ENCODE measurements at regions not wholly inside any gene's neighbourhood (a gene's known extent, or its start where the extent isn't known, plus 50 kb on each side); places are given as distances from the start of the nearest gene placed in this dataset.

- peaks cover 5 to 7% of the 10 kb centered on the region in 2 donors for H3K9me3 Mint-ChIP-seq
- H3K4me3 Mint-ChIP-seq = no peak overlapping the region
- no peak for ATAC-seq (replicated peaks)
- H3K27ac Mint-ChIP-seq = no peak overlapping the region
- DNase-seq = no peak
- H3K27me3 Mint-ChIP-seq = peaks cover 25 to 40% of the 10 kb centered on the region in 2 donors
- H3K4me1 Mint-ChIP-seq (ENCODE audit: low read depth in 2 of 2) = no peaks in the 10 kb centered on the region
- H3K36me3 Mint-ChIP-seq (ENCODE audit: insufficient read depth) = no peaks in the 10 kb centered on the region
Measured at GRCh38 chr2:576292-576691, 100.9 kb downstream of the TMEM18 start.

- ATAC-seq (replicated peaks) = no peak
- no peak overlapping the region for H3K4me3 Mint-ChIP-seq
- DNase-seq = no peak
- no peaks in the 10 kb centered on the region for H3K36me3 Mint-ChIP-seq (ENCODE audit: insufficient read depth)
- H3K27me3 Mint-ChIP-seq = peaks cover 30 to 43% of the 10 kb centered on the region in 2 donors
- no peak overlapping the region for H3K27ac Mint-ChIP-seq
- H3K9me3 Mint-ChIP-seq = peaks cover 5 to 7% of the 10 kb centered on the region in 2 donors
- H3K4me1 Mint-ChIP-seq (ENCODE audit: low read depth in 2 of 2) = no peaks in the 10 kb centered on the region
Measured at GRCh38 chr2:575727-576236, 101.4 kb downstream of the TMEM18 start.

GRCh38 chr2:575030-575726, 102.0 kb downstream of the TMEM18 start:
- Mint-ChIP-seq H3K27me3 (peaks cover 36 to 43% of the 10 kb centered on the region in 2 donors), H3K27ac (no peak overlapping the region), H3K9me3 (peaks cover 5 to 7% of the 10 kb centered on the region in 2 donors), H3K4me1 (ENCODE audit: low read depth in 2 of 2) (no peaks in the 10 kb centered on the region), H3K4me3 (no peak overlapping the region), H3K36me3 (ENCODE audit: insufficient read depth) (no peaks in the 10 kb centered on the region)
- no peak for ATAC-seq (replicated peaks)
- no peak for DNase-seq

GRCh38 chr2:573805-574392, 103.3 kb downstream of the TMEM18 start:
- no peak for DNase-seq
- peaks cover 37 to 44% of the 10 kb centered on the region in 2 donors for H3K27me3 Mint-ChIP-seq
- ATAC-seq (replicated peaks) = no peak
- H3K4me1 Mint-ChIP-seq (ENCODE audit: low read depth in 2 of 2) = no peaks in the 10 kb centered on the region
- no peak overlapping the region for H3K4me3 Mint-ChIP-seq
- H3K27ac Mint-ChIP-seq = no peak overlapping the region
- H3K9me3 Mint-ChIP-seq = peaks cover 5 to 7% of the 10 kb centered on the region in 2 donors
- no peaks in the 10 kb centered on the region for H3K36me3 Mint-ChIP-seq (ENCODE audit: insufficient read depth)

- Mint-ChIP-seq H3K4me3 (no peak overlapping the region), H3K9me3 (peaks cover 5 to 7% of the 10 kb centered on the region in 2 donors), H3K27me3 (peaks cover 46 to 52% of the 10 kb centered on the region in 2 donors), H3K36me3 (ENCODE audit: insufficient read depth) (no peaks in the 10 kb centered on the region), H3K4me1 (ENCODE audit: low read depth in 2 of 2) (no peaks in the 10 kb centered on the region), H3K27ac (no peak overlapping the region)
- DNase-seq (no peak), ATAC-seq (replicated peaks) (no peak)
Measured at GRCh38 chr2:573025-573424, 104.2 kb downstream of the TMEM18 start.

GRCh38 chr2:569681-570080, 107.5 kb downstream of the TMEM18 start:
- H3K27ac Mint-ChIP-seq = no peak overlapping the region
- H3K9me3 Mint-ChIP-seq = peaks cover 0 to 7% of the 10 kb centered on the region in 2 donors
- peaks cover 79 to 82% of the 10 kb centered on the region in 2 donors for H3K27me3 Mint-ChIP-seq
- no peaks in the 10 kb centered on the region for H3K36me3 Mint-ChIP-seq (ENCODE audit: insufficient read depth)
- H3K4me3 Mint-ChIP-seq = no peak overlapping the region
- ATAC-seq (replicated peaks) (no peak), DNase-seq (no peak)
- H3K4me1 Mint-ChIP-seq (ENCODE audit: low read depth in 2 of 2) = no peaks in the 10 kb centered on the region

- peaks cover 0 to 7% of the 10 kb centered on the region in 2 donors for H3K9me3 Mint-ChIP-seq
- ATAC-seq (replicated peaks) = no peak
Measured at GRCh38 chr2:568639-569235, 108.5 kb downstream of the TMEM18 start.

GRCh38 chr2:567865-568638, 109.2 kb downstream of the TMEM18 start:
- ATAC-seq (replicated peaks) = no peak
- Mint-ChIP-seq H3K36me3 (ENCODE audit: insufficient read depth) (no peaks in the 10 kb centered on the region), H3K4me3 (no peak overlapping the region), H3K4me1 (ENCODE audit: low read depth in 2 of 2) (no peaks in the 10 kb centered on the region), H3K27me3 (peaks cover 80 to 88% of the 10 kb centered on the region in 2 donors), H3K27ac (no peak overlapping the region), H3K9me3 (peaks cover 0 to 7% of the 10 kb centered on the region in 2 donors)
- no peak for DNase-seq

More at GRCh38 chr2:568639-569235, 108.5 kb downstream of the TMEM18 start:
- DNase-seq = no peak
- peaks cover 79 to 89% of the 10 kb centered on the region in 2 donors for H3K27me3 Mint-ChIP-seq
- H3K4me1 Mint-ChIP-seq (ENCODE audit: low read depth in 2 of 2) = no peaks in the 10 kb centered on the region
- no peak overlapping the region for H3K27ac Mint-ChIP-seq
- no peak overlapping the region for H3K4me3 Mint-ChIP-seq
- no peaks in the 10 kb centered on the region for H3K36me3 Mint-ChIP-seq (ENCODE audit: insufficient read depth)

- H3K9me3 Mint-ChIP-seq = peaks cover 0 to 6% of the 10 kb centered on the region in 2 donors
- H3K4me3 Mint-ChIP-seq = no peak overlapping the region
- ATAC-seq (replicated peaks) (no peak), DNase-seq (no peak)
- no peak overlapping the region for H3K27ac Mint-ChIP-seq
- H3K4me1 Mint-ChIP-seq (ENCODE audit: low read depth in 2 of 2) = no peaks in the 10 kb centered on the region
- H3K36me3 Mint-ChIP-seq (ENCODE audit: insufficient read depth) = no peaks in the 10 kb centered on the region
- peaks cover 77 to 83% of the 10 kb centered on the region in 2 donors for H3K27me3 Mint-ChIP-seq
Measured at GRCh38 chr2:567496-567864, 109.7 kb downstream of the TMEM18 start.

- no peak overlapping the region for H3K4me3 Mint-ChIP-seq
- DNase-seq (no peak), ATAC-seq (replicated peaks) (no peak)
- no peak overlapping the region for H3K27ac Mint-ChIP-seq
- no peaks in the 10 kb centered on the region for H3K9me3 Mint-ChIP-seq
- H3K4me1 Mint-ChIP-seq (ENCODE audit: low read depth in 2 of 2) = no peaks in the 10 kb centered on the region
- peaks cover 69 to 77% of the 10 kb centered on the region in 2 donors for H3K27me3 Mint-ChIP-seq
- no peaks in the 10 kb centered on the region for H3K36me3 Mint-ChIP-seq (ENCODE audit: insufficient read depth)
Measured at GRCh38 chr2:566379-567313, 110.6 kb downstream of the TMEM18 start.

- no peaks in the 10 kb centered on the region for H3K9me3 Mint-ChIP-seq
- H3K36me3 Mint-ChIP-seq (ENCODE audit: insufficient read depth) = no peaks in the 10 kb centered on the region
- H3K4me3 Mint-ChIP-seq = no peak overlapping the region
- no peaks in the 10 kb centered on the region for H3K4me1 Mint-ChIP-seq (ENCODE audit: low read depth in 2 of 2)
- H3K27ac Mint-ChIP-seq = no peak overlapping the region
- ATAC-seq (replicated peaks) = no peak
- no peak for DNase-seq
- peaks cover 49 to 74% of the 10 kb centered on the region in 2 donors for H3K27me3 Mint-ChIP-seq
Measured at GRCh38 chr2:564471-565181, 112.6 kb downstream of the TMEM18 start.

- H3K9me3 Mint-ChIP-seq = no peaks in the 10 kb centered on the region
- no peak overlapping the region for H3K4me3 Mint-ChIP-seq
Measured at GRCh38 chr2:563512-563911, 113.7 kb downstream of the TMEM18 start.

More at GRCh38 chr2:563512-563911, 113.7 kb downstream of the TMEM18 start:
- ATAC-seq (replicated peaks) (no peak), DNase-seq (no peak)
- peaks cover 52 to 75% of the 10 kb centered on the region in 2 donors for H3K27me3 Mint-ChIP-seq
- no peaks in the 10 kb centered on the region for H3K36me3 Mint-ChIP-seq (ENCODE audit: insufficient read depth)
- H3K4me1 Mint-ChIP-seq (ENCODE audit: low read depth in 2 of 2) = no peaks in the 10 kb centered on the region
- H3K27ac Mint-ChIP-seq = no peak overlapping the region

All from effector memory CD8-positive, alpha-beta T cell (primary cell).